ENCODE measurements at regions not wholly inside any gene's neighbourhood (a gene's known extent, or its start where the extent isn't known, plus 50 kb on each side); places are given as distances from the start of the nearest gene placed in this dataset.

GRCh38 chr2:2921011-2921720 lies 456.5 kb downstream of the EIPR1 start:
- TF ChIP-seq, protein P1, sequence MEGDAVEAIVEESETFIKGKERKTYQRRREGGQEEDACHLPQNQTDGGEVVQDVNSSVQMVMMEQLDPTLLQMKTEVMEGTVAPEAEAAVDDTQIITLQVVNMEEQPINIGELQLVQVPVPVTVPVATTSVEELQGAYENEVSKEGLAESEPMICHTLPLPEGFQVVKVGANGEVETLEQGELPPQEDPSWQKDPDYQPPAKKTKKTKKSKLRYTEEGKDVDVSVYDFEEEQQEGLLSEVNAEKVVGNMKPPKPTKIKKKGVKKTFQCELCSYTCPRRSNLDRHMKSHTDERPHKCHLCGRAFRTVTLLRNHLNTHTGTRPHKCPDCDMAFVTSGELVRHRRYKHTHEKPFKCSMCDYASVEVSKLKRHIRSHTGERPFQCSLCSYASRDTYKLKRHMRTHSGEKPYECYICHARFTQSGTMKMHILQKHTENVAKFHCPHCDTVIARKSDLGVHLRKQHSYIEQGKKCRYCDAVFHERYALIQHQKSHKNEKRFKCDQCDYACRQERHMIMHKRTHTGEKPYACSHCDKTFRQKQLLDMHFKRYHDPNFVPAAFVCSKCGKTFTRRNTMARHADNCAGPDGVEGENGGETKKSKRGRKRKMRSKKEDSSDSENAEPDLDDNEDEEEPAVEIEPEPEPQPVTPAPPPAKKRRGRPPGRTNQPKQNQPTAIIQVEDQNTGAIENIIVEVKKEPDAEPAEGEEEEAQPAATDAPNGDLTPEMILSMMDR (IDR thresholded peaks at IDR 0.05; ENCODE audit: low read depth, low read length), result no peak

GRCh38 chr2:2919574-2920365 lies 457.8 kb downstream of the EIPR1 start:
- TF ChIP-seq, protein P1 (IDR thresholded peaks at IDR 0.05; ENCODE audit: low read depth, low read length), result no peak
- DNase-seq (ENCODE audit: extremely low read depth, low read depth), result no peak

More at GRCh38 chr2:2921011-2921720, 456.5 kb downstream of the EIPR1 start:
- DNase-seq (ENCODE audit: extremely low read depth, low read depth), result no peak

DNA sequence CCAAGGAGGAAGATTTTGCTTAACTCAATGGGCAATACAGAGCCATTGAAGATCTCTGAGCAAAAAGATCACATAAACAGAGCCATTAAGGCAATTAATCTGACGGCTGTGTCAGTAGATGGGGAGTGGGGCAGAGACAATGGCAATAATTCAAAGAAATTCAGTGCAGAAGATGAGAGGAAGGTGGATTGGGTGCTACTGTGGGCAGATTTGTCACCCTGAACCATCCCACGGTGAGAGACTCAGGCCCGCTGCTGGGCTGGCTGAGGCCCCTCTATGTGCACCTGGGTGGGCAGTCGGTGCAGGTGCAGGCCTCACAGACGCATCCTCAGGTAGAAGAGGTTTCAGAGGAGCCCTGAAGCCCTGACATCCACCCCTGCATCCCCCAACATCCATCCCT lies 458.6 kb downstream of the EIPR1 start:
- TF ChIP-seq, protein P1 (IDR thresholded peaks at IDR 0.05; ENCODE audit: low read depth, low read length), result no peak
- DNase-seq (ENCODE audit: extremely low read depth, low read depth), result no peak

GRCh38 chr2:2916621-2917020 lies 461.0 kb downstream of the EIPR1 start:
- no peak for DNase-seq (ENCODE audit: extremely low read depth, low read depth)
- TF ChIP-seq, protein P1 (IDR thresholded peaks at IDR 0.05; ENCODE audit: low read depth, low read length), result no peak

DNA sequence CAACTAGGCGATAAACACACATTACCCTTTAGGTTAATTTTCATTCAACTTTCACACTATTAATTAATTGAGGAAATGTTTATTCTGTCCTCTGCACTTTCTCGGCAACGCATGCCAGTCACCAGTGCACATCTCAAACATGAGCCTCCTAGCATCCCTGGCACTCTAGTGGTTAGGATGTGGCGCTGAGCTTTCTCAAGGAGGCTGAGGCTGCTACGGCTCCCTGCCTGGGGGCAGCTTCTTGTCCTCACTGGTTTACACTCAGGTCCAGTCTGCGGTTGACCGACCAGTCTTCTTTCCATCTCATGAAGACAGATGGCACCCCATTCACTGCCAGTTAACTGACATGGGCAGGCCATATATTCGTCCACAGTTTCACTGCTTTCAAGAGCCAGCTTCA lies 463.4 kb downstream of the EIPR1 start:
- TF ChIP-seq, protein P1 (IDR thresholded peaks at IDR 0.05; ENCODE audit: low read depth, low read length), result no peak
- no peak for DNase-seq (ENCODE audit: extremely low read depth, low read depth)

DNA sequence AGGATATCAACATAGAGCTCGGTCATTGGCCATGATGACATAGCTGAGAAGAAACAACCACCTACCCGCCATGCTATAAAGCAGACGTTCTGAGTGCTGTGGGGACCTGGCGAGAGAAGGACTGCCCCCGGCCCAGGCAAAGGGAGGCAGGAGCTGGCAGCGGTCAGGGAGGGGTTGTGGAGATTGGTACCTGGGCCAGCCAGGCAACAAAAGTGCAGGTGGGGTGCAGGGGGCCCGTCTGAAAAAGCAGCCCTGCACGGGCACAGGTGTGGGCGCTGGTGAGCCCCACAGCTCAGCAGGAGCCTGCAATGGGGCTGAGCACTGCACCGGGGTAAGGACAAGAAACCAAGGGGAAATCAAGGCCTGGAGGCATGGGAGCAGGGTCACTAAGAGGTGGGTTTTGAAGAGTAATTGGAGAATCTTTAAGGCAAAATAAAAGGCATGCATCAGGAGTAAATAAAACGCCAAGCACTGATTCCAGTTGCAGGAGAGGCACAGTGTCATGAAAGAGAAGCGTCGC lies 464.0 kb downstream of the EIPR1 start:
- TF ChIP-seq, protein P1 (IDR thresholded peaks at IDR 0.05; ENCODE audit: low read depth, low read length), result no peak
- DNase-seq (ENCODE audit: extremely low read depth, low read depth), result no peak

DNA sequence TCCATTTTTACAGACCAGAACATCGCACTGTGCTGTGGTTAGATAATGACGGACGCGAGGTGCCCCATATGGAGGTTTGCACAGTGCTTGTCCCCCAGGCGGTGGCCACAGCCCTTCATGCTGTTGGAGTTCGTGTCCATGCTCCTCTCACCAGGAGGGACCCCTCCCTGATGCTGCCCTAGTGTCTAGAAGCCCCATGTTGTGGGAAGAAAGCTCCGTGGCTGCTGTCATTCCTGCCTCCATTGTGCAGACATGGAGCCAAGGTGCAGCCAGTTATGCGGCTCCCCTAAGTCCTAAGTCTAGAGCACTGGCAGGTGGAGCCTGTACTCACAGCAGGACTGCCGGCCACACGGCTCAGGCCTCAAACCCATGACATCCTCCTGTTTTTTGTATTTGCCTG lies 464.9 kb downstream of the EIPR1 start:
- DNase-seq (ENCODE audit: extremely low read depth, low read depth), result no peak
- TF ChIP-seq, protein P1 (IDR thresholded peaks at IDR 0.05; ENCODE audit: low read depth, low read length), result no peak

Measured in AG09319 (cell line).